Activated effector memory CD4-positive, alpha-beta T cell treated with Interleukin-2 at 50 U/mL for 16 hours (primary cell): ENCODE measurements at regions not wholly inside any gene's neighbourhood (a gene's known extent, or its start where the extent isn't known, plus 50 kb on each side); places are given as distances from the start of the nearest gene placed in this dataset.
"Not testable (repeated sequence)": the region's sequence is repeated elsewhere in the genome, so short reads cannot be mapped to it uniquely, and the experiment has no call there.

Experiments used
- DNase-seq: peaks from one replicate; pipeline ENCODE4 v3.0.0-alpha.2; 2020

DNA sequence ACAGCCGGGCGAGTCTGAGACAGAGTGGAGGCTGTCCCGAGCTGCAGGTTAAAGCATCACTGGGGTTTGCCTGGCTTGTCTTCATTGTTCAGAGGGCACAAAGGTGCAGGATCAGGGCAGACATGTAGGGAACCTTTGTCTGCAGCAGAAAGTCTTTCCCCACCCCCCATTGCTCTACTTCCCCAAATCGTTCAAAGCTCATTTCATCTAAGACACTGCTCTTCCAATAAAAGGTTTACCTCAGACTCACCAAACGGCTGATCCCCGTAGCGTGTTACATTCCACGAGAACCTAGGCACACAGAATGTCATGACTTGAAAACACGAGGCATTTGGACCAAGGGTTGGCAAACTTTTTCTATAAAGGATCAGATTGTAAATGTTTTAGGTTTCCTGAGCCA is 286.3 kb upstream of the FRG1 start:
- not testable (repeated sequence) for DNase-seq

DNA sequence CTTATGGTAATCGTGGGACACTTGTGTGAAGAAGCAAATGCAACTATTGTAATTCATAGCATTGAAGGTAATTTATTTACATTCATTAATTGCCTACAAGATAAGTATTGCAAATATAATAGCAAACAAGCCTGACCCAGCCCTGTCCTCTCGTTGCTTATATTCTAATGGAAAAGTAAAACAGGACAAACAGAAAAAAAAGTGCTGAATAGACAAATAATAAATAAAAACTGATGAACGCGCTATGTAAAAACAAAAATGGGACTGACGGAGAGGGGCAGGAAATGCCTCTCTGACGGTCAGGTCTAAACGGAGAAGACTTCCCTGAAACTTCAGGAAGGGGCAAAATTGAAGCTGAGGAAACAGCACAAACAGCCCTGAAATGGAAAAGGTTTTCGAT is 284.9 kb upstream of the FRG1 start:
- not testable (repeated sequence) for DNase-seq

DNA sequence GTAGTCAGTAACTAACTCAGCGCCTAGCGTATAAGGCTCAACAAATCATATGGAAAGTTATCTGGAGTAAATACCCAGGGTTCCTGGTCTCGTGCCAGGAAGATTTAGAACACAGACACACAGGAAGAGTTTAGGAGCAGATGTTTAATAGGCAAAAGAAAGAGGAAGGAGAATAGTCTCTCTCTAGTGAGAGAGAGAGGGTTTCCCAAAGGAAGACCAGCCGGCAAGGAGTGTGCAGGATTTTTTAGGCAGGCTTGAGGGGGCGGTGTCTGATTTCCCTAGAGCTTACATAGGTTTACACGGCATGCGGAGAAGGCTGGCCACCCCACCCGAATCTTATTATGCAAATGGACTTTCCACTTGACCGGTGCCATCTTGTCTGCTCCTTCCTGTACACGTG is 284.0 kb upstream of the FRG1 start:
- DNase-seq: no peak

DNA sequence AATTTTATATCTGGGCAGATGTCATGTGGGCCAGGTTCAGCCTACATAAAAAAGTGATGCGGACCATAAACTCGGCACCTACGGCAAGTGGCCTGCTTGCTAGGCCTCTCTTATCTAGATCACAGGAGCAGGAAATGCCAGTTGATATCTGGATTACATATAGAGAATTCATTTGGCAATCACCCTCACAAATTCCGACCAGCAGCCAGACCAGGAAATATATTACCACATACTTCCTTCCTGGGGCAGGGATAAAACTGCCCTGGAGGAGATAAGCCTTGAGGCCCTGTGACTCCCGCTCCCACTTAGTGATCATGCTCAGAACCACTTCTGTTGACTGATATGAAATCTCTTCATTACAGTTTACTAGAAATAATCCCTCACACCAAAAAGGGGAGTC is 282.4 kb upstream of the FRG1 start:
- not testable (repeated sequence) for DNase-seq

DNA sequence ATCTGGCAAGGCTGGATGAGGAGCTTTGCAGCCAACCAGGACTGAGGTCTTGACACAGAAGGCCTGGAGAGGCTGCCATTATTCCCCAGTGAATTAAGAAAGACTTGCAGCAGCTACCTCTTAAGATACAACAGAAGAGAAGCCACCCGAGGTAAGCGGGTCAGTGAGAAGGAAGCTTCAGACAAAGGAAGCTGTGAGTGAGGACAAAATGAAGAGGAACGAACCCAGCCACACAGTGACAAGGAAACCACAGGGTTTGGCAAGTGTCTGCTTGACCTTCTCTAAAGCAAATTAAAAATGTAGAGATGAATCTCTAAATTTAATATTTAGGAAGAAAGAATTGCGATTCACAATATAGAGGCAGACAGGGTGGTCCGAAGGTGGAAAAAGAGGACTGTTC is 281.8 kb upstream of the FRG1 start:
- DNase-seq: not testable (repeated sequence)

DNA sequence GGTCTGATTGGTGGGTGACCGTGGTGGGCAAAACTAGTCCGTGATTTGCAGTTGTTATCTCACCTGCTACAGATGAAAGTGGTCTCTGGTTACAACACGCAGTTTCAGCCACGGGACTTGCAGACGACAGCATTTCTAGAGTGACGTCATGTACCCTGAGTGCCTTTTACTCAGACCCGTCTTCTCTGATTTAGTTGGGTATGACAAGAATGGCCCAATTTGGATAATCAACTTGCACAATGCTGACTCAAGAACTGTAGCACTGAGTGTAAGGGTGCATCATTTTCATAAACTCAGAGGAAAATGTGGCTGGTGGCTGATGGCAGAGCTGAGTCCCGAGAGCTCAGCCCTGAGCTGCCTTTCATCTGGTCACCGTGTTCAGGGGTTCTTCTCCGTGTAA is 281.4 kb upstream of the FRG1 start:
- no peak for DNase-seq

DNA sequence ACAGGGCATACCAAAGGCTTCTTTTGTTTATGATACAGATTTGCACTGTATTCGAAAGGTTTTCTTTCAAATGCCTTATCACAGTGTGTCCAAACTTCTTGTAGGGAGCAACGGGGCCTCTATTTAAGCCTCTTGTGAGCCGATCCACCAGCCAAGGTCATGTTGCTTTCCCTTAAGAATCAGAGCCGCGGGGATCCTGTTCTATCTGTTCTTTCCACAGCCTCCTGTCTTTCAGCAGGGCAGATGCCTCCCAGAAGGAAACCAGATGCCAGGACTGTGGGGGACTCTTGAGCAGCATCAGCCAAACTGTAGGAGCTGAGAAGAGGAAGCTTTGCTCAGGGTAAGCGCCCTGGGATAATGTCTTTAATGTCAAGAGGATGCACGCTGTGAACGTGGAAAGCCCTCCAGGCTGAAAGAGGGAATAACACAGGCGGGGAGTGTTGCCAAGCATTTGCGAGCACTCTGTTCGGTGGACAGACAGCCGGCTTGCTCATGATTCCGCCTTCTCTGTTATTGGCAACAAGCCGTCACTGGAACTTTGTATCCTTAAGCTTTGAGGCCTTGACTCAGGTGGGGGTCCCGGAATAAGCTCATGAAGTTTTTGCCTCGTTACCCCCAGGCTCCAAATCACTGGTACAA is 279.8 kb upstream of the FRG1 start:
- no peak for DNase-seq

DNA sequence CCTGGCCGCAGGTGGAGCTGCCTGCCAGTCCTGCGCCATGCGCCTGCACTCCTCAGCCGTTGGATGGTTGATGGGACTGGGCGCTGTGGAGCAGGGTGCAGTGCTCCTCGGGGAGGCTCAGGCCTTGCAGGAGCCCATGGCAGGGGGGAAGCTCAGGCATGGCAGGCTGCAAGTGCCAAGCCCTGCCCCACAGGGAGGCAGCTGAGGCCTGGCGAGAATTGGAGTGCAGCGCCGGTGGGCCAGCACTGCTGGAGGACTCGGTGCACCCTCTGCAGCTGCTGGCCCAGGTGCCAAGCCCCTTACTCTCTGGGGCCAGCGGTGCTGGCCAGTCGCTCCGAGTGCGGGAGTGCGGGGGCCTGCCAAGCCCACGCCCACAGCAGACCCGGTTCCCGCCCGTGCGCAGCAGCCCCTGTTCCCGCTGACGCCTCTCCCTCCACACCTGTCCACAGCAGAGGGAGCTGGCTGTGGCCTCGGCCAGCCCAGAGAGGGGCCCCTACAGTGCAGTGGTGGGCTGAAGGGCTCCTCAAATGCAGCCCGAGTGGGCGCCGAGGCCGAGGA is 275.9 kb upstream of the FRG1 start:
- no peak for DNase-seq

DNA sequence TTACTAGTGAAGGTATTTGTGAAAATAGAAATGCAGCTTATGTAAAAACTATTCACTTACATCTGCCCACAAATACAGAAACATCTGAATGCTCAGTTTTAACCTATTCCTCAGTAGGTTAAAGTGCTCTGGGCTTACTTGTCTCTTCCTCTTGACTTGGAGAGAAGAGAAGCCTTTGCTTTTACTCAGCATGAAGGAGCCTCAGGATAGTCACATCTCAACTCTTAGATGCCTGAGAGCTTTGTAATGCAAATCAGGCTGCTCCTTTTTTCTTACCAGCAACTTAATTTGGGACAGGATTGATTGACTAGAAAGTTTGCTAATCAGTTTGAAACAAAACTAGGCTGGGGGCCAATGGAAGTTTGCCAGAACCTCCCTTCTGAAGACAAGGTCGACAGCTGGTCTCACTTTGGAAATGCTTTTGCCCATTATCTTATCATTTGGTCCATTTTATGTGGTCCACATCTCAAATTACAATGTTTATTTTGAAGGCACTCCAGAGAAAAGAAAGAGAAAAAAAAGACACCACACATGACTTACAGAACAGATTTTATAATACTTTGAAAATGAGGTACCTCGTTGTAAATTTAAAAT is 274.9 kb upstream of the FRG1 start:
- DNase-seq: not testable (repeated sequence)

DNA sequence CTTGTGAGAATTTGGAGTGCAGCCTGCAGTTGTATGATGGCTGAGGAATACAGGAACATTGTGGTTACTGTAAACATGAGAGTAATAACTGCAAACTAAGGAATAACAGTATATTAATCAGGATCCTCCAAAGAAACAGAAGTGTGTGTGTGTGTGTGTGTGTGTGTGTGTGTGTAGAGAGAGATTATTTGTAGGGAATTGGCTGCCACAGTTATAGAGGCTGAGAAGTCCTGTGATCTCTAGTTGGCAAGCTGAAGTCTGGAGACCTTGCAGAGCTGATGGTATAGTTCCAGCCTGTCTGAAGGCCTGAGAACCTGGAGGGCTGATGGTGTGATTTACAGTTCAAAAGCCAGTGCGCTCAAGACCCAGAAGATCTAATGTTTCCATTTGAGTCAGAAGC is 273.3 kb upstream of the FRG1 start:
- not testable (repeated sequence) for DNase-seq

DNA sequence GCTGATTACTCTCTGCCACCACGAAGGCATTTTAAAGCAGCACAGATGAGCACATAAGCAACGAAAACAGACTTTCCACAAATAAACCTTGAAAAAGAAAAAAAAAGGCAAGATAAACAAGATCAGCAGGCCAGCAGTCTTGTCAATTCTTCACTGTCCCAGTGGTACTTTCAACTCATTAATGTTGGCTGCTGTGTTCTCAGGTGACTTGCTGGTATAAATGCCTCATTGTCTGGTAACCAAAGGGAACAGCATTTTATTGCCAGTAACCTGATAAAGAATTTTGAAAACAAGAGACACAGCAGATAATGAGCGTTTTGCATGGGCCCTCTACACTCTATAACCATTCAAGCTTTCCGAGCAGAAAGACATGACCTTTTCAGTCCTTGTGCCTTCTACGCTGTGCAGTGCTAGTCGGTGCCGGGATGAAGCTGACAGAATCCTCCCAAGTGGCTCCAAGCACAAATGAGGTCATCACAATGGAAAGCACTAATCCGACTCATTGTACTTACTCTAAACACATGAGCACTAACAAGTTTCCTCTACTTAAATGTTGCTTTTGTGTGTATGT is 242.9 kb upstream of the FRG1 start:
- DNase-seq: not testable (repeated sequence)

DNA sequence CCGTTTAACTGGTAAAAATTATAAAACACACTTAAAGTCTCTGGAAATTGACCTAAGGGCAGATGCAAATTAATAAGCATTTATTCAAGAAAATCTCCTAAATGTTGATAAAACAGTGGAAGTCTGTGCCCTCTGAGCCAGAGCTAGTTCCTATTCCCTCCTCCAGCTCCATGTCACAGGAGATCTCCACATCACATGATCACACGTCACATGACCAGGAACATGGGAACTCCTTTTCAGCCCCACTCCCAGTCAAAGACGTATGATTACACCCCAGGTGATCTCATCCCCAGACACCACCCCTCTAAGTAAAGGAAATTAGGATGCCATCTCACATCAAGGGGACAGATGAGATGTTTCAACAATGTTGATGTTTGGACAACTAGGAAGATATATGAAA is 237.7 kb upstream of the FRG1 start:
- DNase-seq: not testable (repeated sequence)

DNA sequence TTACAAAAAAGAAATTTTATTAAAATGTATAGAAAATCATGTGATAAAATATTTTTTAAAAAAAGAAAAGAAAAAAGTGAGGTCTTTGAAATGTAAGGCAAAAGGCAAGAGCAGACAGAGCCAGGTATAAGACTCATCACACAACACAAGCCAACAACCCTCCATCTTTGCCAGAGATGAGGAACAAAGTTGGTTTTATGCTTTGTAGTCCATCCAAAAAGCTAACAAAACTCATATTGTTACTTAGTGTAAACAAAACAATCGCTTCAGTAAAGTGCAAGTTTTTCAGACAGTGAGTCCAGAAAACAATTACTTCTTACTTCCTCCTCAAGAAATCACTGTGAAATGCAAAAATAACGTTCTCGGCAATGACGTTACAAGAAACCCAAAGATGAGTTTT is 233.9 kb upstream of the FRG1 start:
- not testable (repeated sequence) for DNase-seq

DNA sequence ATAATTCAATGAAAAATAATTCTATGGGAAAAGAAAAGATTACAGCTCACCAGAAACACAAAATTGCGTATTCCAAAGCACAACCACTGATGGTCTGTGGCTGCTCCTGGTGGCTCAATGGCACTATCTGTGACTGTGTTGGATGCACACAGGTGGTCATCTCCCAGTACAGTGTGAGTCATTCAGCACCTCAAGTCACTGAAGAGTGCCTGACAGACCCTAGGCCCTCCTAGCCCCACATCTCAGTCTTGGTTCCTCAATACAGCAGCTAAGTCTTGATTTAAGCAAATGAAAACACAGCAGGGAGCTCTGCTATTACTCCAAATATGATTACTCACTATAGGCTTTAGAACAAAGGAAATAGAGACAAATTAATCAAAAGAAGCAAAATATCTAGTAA is 233.4 kb upstream of the FRG1 start:
- DNase-seq: not testable (repeated sequence)

DNA sequence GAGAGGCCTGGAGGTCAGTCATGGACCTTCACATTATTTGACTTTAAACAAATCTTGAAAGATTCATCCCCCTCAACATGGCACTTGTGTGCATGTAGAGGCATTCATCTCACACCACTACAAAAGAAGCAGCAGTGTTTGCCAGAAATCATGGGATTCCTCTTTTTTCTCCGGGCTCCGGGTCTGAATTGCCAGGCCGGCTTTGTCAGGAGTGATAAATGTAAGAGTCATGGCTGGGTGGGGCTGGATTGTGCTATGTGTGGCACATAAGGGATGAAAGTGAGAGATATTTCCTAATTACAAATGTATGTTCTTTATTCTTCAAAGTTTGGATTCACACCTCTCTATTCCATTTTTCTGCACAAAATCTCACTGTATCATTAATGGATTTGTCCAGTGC is 228.7 kb upstream of the FRG1 start:
- DNase-seq: not testable (repeated sequence)

DNA sequence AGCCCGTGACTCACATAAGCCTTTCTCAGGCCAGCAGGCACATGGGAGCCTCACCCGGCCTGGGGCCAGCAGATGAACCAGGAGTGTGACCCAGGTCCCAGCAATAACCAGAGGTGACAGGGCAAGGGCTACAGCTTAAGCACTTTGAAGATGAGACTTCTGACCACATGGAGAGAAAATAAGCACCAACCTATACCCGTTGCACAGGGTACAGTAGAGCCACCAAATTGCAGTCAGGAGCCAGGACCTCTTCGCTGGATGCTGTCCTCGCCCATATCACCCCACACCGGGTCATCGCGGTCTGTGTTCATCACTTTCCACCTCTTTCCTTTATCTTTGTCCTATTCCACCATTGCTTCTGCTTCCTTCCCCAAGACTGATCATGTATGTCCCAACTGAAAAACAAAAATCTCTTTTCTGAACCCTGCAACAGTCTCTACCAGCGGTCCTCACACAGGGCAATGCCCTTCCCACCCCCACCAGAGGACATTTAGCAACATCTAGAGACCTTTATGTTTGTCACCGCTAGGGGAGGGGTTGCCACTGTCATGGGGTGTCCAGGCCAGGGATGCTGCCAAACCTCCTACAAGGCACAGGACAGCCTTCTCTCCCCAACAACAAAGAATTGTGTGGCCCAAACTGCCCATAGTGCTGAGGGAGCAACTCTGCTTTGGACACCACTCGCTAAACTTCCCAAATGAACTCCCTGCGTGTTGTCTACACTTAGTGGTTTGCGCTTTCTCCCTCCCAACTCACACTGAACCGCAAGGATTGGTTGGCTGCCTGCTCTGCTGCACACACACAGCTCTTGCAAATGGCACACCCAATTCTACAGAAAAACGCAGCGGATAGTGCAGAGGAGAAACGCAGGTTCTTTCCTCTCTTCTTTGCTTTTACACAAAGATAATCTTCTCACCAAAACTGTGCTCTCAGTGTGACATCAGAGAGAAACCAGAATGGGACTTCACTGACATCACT is 219.4 kb upstream of the FRG1 start:
- DNase-seq: not testable (repeated sequence)

DNA sequence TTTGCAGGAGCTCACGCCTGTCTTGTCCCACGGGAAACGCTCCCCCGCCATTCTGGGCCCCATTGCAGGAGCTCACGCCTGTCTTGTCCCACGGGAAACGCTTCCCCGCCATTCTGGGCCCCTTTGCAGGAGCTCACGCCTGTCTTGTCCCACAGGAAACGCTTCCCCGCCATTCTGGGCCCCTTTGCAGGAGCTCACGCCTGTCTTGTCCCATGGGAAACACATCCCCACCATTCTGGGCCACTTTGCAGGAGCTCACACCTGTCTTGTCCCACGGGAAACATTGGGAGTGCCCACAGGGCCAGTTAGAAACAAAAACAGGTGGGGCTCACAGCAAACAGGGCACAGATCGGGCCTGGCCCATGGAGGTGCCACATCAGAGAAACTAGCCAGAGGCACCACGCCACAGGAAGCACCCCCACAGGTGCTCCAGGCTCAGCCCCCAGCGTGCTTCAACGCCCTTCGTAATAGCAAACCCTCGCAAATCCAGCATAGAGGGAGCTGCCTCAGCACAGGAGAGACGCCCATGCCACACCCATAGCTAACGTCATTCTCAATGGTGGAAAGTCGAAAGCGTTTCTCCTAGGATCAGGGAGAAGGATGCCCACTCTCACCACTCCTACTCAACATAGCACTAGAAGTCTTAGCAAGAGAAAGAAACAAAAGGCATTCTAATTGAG is 218.2 kb upstream of the FRG1 start:
- DNase-seq: not testable (repeated sequence)

DNA sequence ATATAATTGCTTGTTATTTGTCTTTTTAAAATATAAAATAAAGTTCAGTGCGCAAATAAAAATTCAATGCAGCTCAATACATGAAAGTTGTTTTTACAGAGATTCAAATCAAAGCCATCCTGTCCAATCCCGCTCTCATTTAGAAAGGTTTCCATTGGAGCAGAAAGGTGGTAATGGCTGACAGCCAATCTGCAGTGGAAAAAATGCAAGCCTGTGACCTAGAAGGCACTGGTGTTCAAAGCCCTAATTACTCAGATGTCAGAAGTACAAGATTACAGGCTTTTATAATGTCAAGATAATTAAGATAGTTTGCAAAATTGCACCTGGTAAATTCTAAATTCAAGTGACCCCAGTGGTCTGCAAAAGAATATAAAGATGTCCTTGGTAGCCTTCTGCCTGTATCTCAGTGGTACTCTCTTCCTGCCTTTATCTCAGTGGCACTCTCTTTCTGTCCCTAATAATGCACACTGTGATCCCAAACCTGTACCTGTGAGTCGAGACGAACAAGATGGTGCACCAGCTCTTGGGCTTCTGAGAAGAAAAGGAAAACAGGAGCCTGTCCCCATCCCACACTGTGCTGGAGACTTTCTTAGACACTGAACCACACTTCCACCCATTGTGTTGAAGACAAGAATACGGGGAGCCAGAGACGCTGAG is 212.6 kb upstream of the FRG1 start:
- not testable (repeated sequence) for DNase-seq

DNA sequence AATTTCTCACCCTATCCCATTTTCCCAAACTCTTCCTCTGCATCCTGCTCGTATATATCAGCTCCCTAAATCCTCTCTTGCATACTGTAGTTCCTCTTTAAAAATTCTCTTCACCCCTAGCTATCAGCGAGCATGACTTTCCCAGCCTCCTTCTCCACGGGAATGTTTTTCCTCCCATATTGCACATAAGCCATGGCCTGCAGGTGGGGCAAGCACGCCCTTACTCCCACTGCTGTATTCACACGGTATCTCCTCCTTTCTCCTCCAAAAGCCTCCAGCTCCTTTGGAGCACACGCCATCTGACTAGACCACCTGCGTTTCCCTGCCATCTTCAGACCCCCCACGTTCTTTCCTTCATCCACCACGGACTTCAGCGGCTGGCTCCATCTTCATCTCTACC is 208.7 kb upstream of the FRG1 start:
- not testable (repeated sequence) for DNase-seq

DNA sequence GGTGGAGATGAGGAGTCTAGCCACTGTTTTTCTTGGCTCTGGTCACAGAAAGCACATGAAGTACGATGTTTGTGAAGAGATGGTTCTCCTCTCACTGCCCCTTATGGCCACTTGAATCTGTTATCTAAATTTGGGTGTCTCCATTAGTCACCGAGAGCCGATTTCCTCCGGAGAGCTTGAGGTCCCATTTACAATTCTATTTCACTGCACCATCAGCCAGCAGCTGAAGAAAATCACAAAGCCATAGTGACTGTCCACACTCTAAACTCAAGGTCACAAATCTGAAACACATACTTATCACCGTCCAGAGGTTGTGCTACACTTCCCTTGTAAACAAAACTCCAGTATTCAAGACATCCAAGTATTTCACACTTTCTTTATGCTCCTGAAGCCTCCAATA is 207.2 kb upstream of the FRG1 start:
- DNase-seq: not testable (repeated sequence)

DNA sequence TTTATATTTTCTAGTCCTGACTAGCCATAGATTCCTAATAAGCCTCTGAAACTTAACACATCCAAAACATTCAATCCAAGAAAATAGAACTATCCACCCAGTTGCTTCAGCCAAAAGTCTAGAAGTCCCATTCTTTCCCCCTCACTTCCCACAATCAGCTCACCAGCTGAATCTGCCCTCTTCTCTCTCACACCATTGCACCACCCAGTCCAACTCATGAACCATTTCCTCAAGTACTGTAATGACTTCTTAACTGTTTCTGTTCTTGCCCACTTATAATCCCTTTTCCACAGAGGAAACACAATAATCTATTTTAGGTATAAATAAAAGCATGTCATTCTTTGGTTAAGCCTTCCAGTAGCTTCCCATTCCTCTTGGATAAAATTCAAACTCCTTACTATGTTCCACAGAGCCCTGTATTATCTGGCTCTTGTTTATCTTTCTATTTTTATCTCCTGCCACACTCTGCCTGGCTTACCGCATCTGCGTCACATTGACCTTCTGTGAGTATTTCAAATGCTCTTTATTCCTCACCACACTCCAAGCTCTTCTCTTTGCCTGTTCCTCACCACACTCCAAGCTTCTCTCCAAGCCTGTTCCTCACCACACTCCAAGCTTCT is 205.9 kb upstream of the FRG1 start:
- not testable (repeated sequence) for DNase-seq
